Gastrocnemius medialis (tissue), 4 donors: ENCODE measurements at regions not wholly inside any gene's neighbourhood (a gene's known extent, or its start where the extent isn't known, plus 50 kb on each side); places are given as distances from the start of the nearest gene placed in this dataset.

Experiments
- POLR2A ChIP-seq, 2 donors: fragments of 450-650 bp; IDR thresholded peaks; one replicate each; pipeline ENCODE4 v1.6.1; 2017; ENCODE audit warnings: antibody characterized with exemption in 2 of 2, mild to moderate bottlenecking in 2 of 2, moderate library complexity in 2 of 2
- TF ChIP-seq, protein P1 (sequence below), 5 experiments: fragments of 450-650 bp in 3 of 5; fragments of 200-600 bp in 2 of 5; sonication (generic) in 2 of 5; IDR thresholded peaks in 4 of 5; conservative IDR thresholded peaks in 1 of 5; 1 replicate in 4 of 5; 2 replicates in 1 of 5; pipeline ENCODE4 v1.5.1; 2016 to 2019; ENCODE audit warnings: antibody characterized with exemption in 5 of 5, mild to moderate bottlenecking in 3 of 5, moderate library complexity in 3 of 5

- TF ChIP-seq, protein P1, sequence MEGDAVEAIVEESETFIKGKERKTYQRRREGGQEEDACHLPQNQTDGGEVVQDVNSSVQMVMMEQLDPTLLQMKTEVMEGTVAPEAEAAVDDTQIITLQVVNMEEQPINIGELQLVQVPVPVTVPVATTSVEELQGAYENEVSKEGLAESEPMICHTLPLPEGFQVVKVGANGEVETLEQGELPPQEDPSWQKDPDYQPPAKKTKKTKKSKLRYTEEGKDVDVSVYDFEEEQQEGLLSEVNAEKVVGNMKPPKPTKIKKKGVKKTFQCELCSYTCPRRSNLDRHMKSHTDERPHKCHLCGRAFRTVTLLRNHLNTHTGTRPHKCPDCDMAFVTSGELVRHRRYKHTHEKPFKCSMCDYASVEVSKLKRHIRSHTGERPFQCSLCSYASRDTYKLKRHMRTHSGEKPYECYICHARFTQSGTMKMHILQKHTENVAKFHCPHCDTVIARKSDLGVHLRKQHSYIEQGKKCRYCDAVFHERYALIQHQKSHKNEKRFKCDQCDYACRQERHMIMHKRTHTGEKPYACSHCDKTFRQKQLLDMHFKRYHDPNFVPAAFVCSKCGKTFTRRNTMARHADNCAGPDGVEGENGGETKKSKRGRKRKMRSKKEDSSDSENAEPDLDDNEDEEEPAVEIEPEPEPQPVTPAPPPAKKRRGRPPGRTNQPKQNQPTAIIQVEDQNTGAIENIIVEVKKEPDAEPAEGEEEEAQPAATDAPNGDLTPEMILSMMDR (IDR thresholded peaks at IDR 0.05 in 4 of 5, conservative IDR thresholded peaks at IDR 0.05 in 1 of 5): no peak
- no peak for TF ChIP-seq POLR2A (IDR thresholded peaks at IDR 0.05)
Observed at GRCh38 chr3:73273341-73273740, 211.9 kb downstream of the EBLN2 start.
